Endometrium (tissue), 2 donors: ENCODE measurements at regions not wholly inside any gene's neighbourhood (a gene's known extent, or its start where the extent isn't known, plus 50 kb on each side); places are given as distances from the start of the nearest gene placed in this dataset.
A peak's percentile ranks its signal among the peaks of the same experiment; 100 is the strongest.

Source experiments
- FAIRE-seq: peaks from 2 replicates; lab custom pipeline; 2012; peaks lifted over from hg19 to GRCh38; lab: Jason Lieb, UNC
- donor health status: control.
- donor health status: control.

DNA sequence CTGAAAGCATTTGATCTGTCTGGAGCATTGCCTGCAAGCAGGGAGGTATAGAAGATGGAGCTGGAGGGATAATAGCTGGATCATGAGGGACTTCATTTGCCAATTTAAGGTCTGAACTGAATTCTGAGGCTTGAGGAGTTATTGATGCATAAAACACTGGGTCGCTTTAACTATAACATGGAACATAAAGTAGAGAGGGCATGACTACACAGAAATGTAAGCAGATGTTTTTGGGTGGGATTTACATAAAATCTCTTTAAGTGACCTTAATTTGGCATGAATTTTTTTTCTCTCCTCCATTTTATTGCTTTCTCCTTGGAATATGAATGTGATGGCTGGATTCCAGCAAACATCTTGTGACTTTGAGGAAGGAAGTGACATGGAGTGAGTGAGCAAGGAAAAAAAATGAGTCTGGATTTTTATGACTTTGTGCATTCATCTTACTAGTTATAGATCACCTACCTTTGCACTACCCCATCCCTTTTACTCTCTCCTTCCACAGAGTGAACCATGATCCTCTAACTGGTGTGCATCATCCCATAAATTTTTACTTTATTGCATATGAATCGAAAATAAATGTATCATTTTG, 356.0 kb downstream of the DUSP6 start:
- FAIRE-seq: no peak

DNA sequence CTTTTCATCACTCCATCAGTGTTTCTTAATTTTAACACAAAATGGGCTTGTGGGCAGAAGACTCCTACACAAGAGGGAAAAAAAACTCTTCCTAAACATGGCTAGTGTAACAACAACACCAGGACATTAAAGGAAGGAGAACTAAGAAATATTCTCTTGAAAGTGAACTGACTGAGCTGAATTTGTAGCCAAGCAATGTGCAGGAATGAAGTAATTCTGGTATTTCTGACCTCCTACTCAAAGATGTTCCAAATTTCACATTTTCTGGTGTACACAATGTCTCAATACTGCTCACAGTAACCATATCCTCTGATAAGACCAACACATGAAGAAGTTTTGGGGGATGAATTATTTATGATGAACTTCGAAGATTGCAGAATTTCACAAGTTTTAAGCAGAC, 357.3 kb downstream of the DUSP6 start:
- no peak for FAIRE-seq

DNA sequence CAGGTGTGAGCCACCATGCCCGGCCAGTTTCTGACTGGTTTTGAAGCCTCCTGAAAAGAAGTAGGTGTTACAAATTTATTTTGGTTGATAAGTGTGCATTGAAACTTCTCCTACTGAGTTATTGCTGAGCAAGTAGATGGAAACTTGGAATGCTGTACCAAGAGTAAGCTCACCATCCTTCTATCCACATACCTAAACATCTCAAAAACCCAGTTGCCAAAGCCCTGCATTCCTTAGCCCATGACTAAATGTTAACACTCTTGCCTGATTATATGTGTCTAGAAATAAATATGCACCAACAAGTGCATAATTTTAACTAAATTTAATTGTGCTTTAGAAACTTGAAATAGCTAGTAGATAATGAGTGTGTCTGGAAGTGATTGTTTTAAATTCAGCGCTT, 357.8 kb downstream of the DUSP6 start:
- no peak for FAIRE-seq

DNA sequence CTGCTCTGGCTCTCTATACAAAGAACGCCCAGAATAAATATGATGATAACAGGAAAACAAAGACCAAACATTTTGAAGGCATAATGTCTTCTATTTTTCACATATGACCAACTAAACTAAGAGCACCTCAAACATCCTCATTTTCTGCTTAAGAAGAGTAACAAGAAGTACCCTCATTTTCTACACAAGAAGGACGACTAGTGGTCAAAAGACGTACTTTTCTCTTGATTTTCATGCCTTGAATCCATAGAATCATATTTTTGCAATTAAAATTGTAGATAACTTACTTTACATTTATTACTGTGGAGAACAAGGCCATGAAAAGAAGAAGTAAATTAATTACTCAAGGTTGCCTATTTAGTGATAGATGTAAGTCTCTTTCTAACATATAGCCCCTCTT, 358.6 kb downstream of the DUSP6 start:
- FAIRE-seq: peak; percentile 94

DNA sequence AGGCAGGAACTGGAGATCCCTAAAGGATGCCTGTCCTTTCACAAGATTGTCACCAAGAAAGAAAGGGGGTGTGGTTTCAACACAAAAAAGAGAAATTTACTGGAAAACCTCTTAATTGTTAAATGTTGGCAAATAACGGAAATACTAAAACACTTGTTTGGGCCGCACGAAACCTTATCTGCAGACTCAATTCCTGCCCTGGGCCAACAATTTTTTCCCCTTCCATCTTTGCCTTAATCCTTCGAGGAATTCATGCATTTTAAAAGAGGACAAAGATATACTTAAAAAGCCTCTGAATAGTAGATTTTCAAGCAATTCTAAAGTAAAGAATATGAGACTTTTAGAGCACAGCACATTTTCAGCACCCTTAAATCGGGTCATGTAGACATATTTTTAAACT, 366.2 kb downstream of the DUSP6 start:
- FAIRE-seq: no peak

DNA sequence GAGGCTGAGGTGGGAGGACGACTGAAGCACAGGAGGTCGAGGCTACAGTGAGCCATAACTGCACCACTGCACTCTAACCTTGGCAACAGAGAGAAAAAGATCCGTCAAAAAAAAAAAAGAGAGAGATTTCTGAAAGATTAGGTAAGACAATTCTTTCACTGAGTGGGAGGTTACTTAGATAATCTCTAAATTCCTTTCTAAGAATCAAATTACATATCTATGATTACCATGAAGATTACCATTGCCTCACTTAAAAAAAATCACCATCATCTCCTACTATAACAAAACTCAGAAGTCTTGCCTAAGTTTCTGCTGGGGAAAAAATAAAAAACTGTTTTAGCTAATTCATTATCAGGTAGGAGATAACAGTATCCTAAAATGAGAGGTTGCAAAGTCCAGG, 366.7 kb downstream of the DUSP6 start:
- no peak for FAIRE-seq

DNA sequence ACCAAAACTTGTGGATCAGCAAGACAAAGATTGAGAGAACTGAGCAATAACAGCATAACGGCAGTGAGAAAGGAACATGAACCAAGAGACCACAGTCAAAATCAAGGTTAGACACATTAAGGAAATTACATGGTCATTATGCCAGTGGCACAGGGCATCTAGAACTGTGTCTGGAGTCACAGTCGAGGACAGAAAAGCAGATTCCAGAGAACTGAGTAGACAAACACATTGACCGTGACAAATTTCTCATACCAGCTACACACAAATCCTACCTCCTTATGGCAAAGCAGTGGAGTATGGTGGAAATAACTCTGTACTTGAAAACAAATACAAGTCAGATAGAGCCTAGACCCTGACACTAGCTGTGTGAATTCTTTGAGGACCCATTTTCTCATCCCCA, 367.3 kb downstream of the DUSP6 start:
- no peak for FAIRE-seq

DNA sequence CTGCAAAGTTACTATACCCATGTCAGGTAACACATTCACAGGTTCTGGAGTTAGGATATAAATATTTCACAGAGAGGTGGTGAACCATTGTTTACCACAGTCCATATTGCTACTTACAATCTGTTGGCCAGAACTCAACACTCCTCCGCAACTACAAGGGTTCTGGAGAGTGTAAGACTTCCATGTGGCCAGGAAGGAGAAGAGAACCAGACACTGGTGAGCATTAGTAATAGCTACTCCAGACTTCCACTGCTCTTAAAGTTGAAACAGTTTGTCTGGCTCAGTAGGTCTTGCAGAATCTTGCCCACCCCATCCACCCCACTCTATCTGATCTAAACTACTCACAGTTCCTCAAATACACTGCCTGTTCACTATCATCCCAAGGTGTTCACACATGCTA, 369.6 kb downstream of the DUSP6 start:
- no peak for FAIRE-seq

DNA sequence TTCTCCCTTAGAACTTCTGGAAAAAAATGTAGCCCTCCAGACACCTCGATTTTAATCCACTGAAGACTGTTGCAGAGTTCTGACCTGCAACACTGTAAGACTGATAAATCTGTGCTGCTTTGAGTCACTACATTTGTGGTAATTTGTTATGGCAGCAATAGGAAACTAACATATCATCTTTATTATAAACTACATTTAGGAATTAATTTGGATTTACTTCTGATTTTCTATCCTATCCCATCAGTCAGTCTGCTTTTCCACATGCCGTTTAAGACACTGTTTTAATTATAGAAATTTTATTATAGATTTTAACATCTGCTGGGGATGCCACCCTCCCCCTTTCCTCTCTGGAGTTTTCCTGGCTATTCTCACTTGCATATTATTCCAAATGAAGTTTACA, 375.2 kb downstream of the DUSP6 start:
- no peak for FAIRE-seq

DNA sequence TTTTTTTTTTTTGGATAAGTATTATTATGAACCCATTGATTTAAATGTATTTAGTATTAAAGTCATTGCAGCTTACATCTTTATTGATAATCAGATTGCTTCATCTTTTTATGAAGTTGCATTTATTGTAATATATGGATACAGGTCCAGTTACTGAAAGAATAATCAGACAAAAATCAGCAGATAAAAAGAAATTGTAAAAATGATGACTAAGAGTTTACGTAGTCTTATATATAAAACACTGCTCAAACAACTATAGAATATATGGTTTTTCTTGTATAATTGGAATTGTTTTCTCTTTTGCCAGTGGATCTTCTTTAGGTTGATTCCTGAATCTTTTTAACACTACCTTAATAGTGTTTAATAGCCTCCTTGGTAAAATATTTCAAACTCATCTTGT, 378.3 kb downstream of the DUSP6 start:
- no peak for FAIRE-seq

DNA sequence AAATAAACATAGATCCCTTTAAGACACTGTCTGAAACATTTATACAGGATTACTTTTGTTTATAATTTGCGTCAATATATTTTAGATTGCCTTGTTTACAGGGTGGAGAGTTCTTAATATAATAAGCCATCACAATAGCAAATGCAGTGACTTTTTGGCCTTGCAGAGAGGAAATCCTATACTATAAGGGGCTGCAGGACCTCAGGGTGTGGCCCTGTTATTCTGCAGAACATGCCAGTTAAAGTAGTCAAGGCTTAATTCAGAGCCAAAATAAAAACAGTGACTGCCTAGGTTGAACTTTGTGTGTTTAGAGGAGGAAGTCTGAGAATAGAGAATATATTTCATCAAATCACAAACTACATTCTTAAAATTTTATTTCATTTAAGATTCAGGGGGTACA, 381.6 kb downstream of the DUSP6 start:
- FAIRE-seq: no peak

DNA sequence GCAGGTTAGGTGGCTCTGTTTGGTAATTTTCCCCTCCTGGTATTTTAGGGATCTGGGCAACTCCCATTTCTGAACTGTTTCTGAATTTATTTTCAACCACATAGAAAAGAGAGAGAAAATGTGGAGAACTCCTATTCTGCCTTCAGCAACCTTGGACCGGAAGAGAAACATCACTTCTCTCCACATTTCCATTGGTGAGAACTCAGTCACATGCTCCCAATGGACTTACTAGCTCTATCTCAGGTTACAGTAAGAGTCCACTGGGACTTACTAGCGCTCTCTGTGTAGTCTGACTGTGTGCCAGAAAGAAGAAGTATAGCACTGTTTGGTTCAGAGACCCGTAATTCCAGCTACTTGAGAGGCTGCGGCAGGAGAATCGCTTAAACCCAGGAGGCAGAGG, 383.2 kb downstream of the DUSP6 start:
- FAIRE-seq: no peak

DNA sequence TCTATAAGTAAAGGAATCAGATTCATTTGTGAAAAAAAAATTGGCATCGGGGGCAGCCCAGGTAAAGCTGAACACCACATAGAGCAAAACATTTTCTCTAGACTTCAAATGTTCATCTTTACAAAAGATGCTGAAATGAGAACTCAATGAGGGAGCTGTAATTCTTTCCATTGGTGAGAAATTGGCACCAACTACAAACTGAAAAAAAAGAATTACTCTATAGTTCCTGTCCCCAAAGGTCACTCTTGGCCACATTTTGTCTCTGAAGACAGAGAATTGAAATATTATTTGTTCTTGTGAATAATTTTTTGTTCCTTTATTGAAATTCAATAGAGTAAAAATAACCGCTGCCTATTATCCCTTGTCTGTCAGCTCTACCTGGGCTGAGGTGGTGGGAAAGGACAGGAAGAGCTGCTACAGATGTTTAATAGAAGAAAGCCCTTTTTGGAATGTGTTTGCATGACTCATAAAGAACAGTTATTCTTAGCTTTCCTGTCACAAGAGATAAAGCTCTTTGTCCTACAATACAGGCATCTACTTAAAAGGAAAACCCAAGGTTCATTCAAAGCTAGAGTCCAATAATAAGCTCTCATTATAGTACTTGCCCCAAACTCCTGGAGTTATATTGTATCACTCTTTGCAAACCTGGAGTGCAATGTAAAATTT, 380.1 kb upstream of the KITLG start:
- no peak for FAIRE-seq

DNA sequence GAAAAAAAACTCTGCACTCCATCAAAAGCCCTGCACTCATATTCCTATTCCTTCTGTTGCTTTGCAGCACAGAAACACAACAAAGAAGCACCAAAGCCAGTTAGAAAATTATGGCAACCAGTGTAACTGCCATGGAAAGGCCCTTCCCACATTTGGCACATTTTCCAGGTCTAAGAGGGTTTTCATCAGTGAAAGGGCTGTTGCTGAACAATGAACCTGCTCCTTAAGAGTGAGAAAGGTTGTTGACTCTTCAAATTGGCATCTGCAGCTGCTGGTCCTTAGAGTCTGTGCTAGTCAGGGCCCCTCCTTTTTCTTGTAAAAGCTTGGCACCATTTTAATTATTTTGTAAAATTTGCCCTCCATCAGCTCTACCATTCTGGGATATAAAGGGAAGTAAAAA, 378.7 kb upstream of the KITLG start:
- FAIRE-seq: no peak

DNA sequence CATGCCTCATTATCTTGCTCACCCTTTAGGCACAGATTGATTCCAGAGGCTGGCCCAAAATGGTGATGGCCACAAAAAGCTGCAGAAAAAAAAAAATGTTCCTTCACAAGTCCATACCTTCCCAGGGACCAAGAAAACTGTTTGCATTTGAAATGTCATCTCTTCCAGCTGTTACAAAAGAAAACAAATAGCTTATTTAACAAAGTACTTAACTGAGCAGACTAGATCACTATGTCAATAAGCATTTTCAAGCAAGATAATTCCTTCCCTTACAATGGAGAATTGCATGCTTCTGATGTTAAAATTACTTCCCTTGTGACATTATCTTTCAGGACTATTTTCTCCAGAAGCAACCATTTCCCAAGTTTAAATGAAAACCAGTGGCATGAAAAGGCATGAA, 377.9 kb upstream of the KITLG start:
- no peak for FAIRE-seq

DNA sequence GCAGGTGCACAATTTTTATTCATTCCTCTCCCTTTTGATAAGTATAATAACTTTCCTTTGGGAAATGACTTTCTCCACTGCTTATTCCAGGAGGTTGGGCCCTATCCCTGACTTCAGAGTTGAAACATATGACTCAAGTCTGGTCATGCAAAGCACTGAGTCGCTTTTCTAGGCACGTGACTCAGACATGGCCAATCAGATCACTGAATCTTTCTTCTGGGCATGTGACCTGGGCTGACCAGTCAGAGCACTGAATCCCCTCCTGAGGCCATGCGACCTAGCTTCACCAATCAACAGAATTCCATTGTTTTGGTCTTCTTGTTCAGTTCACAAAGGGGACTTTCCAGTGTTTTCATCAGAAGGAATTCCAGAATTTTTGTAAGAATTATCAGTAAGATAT, 377.1 kb upstream of the KITLG start:
- no peak for FAIRE-seq

DNA sequence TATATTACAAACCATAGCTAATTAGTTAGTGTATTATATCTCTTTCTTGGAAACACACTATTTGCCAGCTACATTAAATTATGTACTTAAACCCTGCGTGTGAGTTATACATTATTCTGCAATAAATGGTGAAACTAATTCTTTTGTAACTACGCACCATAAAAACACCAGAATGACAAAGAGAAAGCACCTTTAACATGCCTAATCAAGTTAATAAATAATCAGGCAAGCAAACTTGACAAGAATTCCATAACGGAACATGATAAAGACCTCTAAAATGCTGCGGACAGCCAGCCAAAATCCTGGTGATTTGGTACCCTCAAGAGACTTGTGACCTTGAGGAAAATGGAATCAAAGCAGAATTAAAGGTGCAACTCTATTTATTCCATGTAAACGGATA, 375.3 kb upstream of the KITLG start:
- FAIRE-seq: no peak

DNA sequence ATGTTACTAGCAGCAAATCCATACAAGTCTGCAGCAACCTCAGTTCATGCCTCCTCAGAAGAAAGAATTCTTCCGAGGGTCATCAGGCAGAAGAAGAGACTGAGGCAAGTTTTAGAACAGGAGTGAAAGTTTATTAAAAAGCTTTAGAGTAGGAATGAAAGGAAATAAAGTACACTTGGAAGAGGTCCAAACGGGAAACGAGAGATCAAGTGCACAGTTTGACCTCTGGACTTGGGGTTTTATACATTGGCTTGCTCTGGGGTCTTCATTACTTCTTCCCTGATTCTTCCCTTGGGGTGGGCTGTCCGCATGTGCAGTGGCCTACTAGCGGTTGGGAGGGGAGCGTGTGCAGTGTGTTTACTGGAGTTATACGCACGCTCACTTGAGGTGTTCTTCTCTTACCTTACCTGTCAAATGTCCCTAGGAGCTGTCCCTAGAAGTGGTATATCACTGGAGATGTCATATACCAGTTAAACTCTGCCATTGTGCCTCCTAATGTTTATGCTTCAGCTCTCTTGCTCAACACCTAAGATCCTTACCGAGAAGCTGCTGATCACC, 372.8 kb upstream of the KITLG start:
- FAIRE-seq: no peak

DNA sequence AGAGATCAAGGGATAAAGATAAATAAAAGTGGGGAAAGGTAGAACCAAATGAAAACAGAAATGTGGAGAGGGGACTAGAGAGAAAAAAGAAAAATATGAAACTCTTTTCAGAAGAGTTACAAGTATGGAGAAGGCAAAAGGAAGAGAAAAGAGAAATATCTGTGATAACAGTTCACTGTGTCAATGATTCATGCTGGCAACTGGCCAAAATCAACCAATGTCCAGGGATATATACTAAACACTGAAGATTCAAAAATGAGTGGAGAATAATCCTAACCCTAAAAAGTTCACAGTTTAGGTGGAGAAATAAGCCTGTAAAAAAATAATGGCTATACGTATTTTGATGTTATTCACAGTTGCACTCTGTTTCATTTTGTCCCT, 372.3 kb upstream of the KITLG start:
- no peak for FAIRE-seq

DNA sequence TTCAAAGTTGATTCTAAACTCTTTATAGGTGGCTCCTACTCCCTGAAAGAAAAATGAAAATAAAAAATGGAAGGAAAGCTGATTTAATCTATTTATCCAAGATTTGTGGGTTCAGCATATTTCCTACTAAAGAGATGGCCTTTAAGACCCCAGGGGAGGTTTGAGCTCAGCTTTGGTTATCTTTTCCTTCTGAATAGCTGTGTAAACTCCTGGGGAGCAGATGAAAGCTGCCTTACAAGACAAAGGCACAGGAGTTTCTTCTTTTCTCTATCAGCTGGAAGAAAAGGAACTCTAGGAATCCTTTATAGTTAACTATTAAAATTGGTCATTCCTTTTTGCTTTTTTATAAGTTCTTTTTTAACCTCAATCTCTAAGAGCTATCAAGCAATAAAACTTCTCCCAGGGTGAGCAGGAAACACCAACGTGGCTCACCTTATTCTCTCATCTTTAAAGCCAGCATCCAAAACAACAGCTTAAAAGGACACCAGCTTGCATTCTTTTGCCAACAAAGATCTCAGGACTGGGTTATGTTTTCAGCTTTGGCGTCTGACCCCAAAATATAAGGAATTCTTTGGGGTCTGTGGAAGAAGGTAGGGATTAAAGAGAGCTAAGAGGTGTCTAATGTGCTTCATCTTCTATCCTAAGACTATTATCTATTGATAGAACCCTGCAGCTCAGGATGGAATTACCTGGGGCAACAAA, 371.7 kb upstream of the KITLG start:
- FAIRE-seq: no peak

DNA sequence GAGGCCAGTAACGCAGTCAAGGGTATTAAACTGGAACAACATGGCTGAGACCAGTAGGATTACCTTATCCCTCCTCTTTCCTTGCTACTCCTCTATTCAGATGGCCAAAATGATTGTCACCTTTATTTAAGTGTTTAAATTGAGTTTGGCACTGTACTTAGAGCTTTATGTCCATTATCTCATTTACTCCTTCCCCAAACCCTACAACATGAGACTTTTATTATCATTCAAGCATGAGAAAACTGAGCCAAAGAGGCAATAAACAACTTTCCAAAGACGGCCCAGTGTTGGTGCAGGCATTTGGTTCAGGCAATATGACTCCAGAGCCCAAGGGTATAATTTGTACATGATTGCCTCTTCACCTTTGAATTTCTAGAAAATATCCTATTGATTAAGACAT, 370.9 kb upstream of the KITLG start:
- no peak for FAIRE-seq

DNA sequence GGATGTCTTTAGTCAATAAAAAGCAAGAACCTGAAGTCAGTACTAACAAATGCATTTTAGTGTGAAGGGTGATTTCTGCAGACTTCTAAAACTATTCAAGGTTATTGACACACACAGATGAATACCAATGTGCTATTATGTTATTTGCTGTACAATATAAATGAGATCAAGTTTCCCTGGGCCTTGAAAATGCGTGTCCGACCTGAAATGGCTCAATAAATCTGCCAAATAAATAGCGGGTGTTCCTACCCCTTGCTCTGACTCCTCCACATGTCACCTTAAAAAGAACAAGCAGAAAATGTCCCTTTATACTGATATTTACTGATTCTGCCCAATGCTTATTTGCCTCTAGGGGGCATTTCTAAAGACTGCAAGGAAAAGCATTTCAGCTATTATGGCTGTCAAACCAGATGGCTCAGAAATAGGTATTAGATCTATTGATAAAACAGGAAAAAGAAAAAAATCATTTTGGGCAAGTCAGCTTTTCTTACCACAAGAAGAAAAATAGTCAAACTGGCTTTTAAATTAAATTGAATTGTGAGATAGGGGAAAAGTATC, 367.3 kb upstream of the KITLG start:
- FAIRE-seq: no peak

DNA sequence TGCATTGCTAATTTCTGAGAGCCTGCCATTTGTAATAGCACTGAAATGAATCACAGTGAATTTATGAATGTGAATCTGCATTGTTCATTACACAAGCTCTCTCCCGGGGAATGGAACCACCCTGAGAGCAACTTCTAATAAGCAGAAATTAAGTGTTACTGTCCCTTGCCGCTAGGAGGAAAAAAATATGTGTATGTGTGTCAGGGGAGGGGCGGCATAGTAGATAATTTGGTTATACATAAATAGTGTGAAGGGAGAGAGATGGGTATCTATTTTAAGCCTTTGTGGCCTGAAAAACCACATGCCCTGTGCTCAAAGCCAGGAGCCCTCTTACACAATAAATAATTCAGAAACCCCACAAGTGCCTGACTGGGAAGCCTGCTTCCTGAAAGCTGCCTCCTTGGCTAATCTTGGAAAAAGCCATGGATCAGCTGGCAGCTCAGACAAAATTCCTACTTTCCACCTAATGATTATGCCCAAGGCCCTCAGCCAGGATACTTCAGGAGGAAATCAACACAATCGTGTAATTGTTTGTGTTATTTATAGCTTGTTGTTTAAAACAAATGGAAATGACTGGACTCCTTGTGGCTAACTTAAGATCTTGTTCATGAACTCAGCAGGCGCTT, 366.2 kb upstream of the KITLG start:
- no peak for FAIRE-seq
